SK-N-SH (cell line): ENCODE measurements at regions not wholly inside any gene's neighbourhood (a gene's known extent, or its start where the extent isn't known, plus 50 kb on each side); places are given as distances from the start of the nearest gene placed in this dataset.

Experiments used
- CTCF ChIA-PET: fragments of 300-600, 350-600 bp; formaldehyde crosslinking; extraction: SDS; loops from one replicate; lab custom pipeline; 2021; lab: Yijun Ruan, JAX
- POLR2A ChIA-PET: fragments of 350-600 bp; sonication (Branson Sonifier 250); formaldehyde crosslinking; extraction: SDS; loops from one replicate; lab custom pipeline; 2020; ENCODE audit warnings: antibody characterized with exemption, inconsistent platforms; lab: Yijun Ruan, JAX
- DNase-seq: peaks from one replicate; pipeline ENCODE4 v3.0.0; 2012
- H2AFZ ChIP-seq: fragments of 200-600 bp; sonication (generic); 2 replicates; pipeline ENCODE4 v1.8.1; 2016; ENCODE audit warnings: antibody characterized with exemption, mild to moderate bottlenecking, low read depth
- H3F3A ChIP-seq: fragments of 200-600 bp; sonication (generic); replicated peaks from 2 replicates; pipeline ENCODE3; 2016; ENCODE audit warnings: antibody characterized with exemption, mild to moderate bottlenecking; ENCODE audit not compliant: insufficient read depth
- H3K27ac ChIP-seq, 2 experiments: fragments of 200-500 bp in 1 of 2; fragments of 200-600 bp in 1 of 2; sonication (Bioruptor generic) in 1 of 2; sonication (generic), shearing (Covaris generic) in 1 of 2; 2 replicates each; pipeline versions ENCODE4 v1.5.1 to v1.6.1; 2014 to 2016; ENCODE audit warnings: low read depth in 2 of 2, inconsistent platforms in 1 of 2, low read length in 1 of 2, mild to moderate bottlenecking in 1 of 2, mixed read lengths in 1 of 2
- H3K27me3 ChIP-seq: fragments of 200-600 bp; sonication (generic), shearing (Covaris generic); 2 replicates; pipeline ENCODE4 v1.6.1; 2016; ENCODE audit warnings: mixed run types; ENCODE audit not compliant: insufficient read depth
- H3K36me3 ChIP-seq, 2 experiments: fragments of 200-500 bp in 1 of 2; fragments of 200-600 bp in 1 of 2; sonication (Bioruptor generic) in 1 of 2; sonication (generic) in 1 of 2; replicated peaks in 1 of 2; 2 replicates each; pipeline versions ENCODE3 to v1.5.1; 2014 to 2016; ENCODE audit warnings: low read length in 1 of 2, mild to moderate bottlenecking in 1 of 2; ENCODE audit not compliant: insufficient read depth in 2 of 2, control insufficient read depth in 1 of 2
- H3K4me1 ChIP-seq, 2 experiments: fragments of 200-500 bp in 1 of 2; fragments of 200-600 bp in 1 of 2; sonication (Bioruptor generic) in 1 of 2; sonication (generic), shearing (Covaris generic) in 1 of 2; 2 replicates each; pipeline versions ENCODE4 v1.5.1 to v1.6.1; 2014 to 2016; ENCODE audit warnings: low read depth in 1 of 2, low read length in 1 of 2, mixed run types in 1 of 2; ENCODE audit not compliant: insufficient read depth in 2 of 2, control insufficient read depth in 1 of 2
- H3K4me2 ChIP-seq: fragments of 200-600 bp; sonication (generic), shearing (Covaris generic); 2 replicates; pipeline ENCODE4 v1.6.1; 2017; ENCODE audit warnings: mixed run types
- H3K4me3 ChIP-seq, 2 experiments: fragments of 200-500 bp in 1 of 2; fragments of 200-600 bp in 1 of 2; sonication (Bioruptor generic) in 1 of 2; sonication (generic), shearing (Covaris generic) in 1 of 2; 2 replicates each; pipeline versions ENCODE4 v1.5.1 to v1.8.1; 2014 to 2016; ENCODE audit warnings: low read depth in 2 of 2, inconsistent platforms in 1 of 2, low read length in 1 of 2, mild to moderate bottlenecking in 1 of 2, mixed read lengths in 1 of 2, moderate library complexity in 1 of 2
- H3K79me2 ChIP-seq: fragments of 200-600 bp; sonication (generic); 2 replicates; pipeline ENCODE4 v1.8.1; 2017; ENCODE audit warnings: mild to moderate bottlenecking; ENCODE audit not compliant: insufficient read depth
- H3K9ac ChIP-seq: fragments of 200-600 bp; sonication (generic); 2 replicates; pipeline ENCODE4 v1.6.1; 2017; ENCODE audit warnings: mixed run types
- H3K9me2 ChIP-seq: fragments of 200-600 bp; sonication (generic); 2 replicates; pipeline ENCODE4 v1.6.1; 2017; ENCODE audit warnings: mixed run types
- H3K9me3 ChIP-seq: fragments of 200-600 bp; sonication (generic); 2 replicates; pipeline ENCODE4 v1.6.1; 2017; ENCODE audit warnings: mixed run types, mild to moderate bottlenecking, moderate library complexity
- H4K20me1 ChIP-seq: fragments of 200-600 bp; sonication (generic); 2 replicates; pipeline ENCODE4 v1.6.1; 2017; ENCODE audit warnings: mild to moderate bottlenecking, mixed run types; ENCODE audit not compliant: insufficient read depth
- FOSL2 ChIP-seq: IDR thresholded peaks from 2 replicates; pipeline ENCODE4 v1.4.0; 2012; ENCODE audit warnings: low read depth, mild to moderate bottlenecking, moderate library complexity, borderline replicate concordance
- GABPA ChIP-seq: IDR thresholded peaks from 2 replicates; pipeline ENCODE4 v1.4.0; 2012; ENCODE audit warnings: low read depth, mild to moderate bottlenecking
- JUND ChIP-seq: IDR thresholded peaks from 2 replicates; pipeline ENCODE4 v1.4.0; 2012
- NFIC ChIP-seq: IDR thresholded peaks from 2 replicates; pipeline ENCODE4 v1.4.0; 2012; ENCODE audit warnings: borderline replicate concordance
- POLR2AphosphoS5 ChIP-seq: IDR thresholded peaks from 2 replicates; pipeline ENCODE4 v1.6.1; 2012; ENCODE audit warnings: low read depth, low read length
- RCOR1 ChIP-seq: fragments of 150-350 bp; IDR thresholded peaks from 2 replicates; pipeline ENCODE4 v1.6.1; 2017; ENCODE audit warnings: antibody characterized with exemption, low read length
- RFX5 ChIP-seq: IDR thresholded peaks from 2 replicates; pipeline ENCODE4 v1.6.1; 2012; ENCODE audit warnings: mild to moderate bottlenecking, improper control_type of control experiment, low read length
- SIN3A ChIP-seq: IDR thresholded peaks from 2 replicates; pipeline ENCODE4 v1.6.1; 2012; ENCODE audit warnings: low read depth, mild to moderate bottlenecking, low read length, moderate library complexity, borderline replicate concordance
- TCF12 ChIP-seq: IDR thresholded peaks from 2 replicates; pipeline ENCODE4 v1.4.0; 2012
- USF1 ChIP-seq: IDR thresholded peaks from 2 replicates; pipeline ENCODE4 v1.4.0; 2012; ENCODE audit warnings: low read depth, borderline replicate concordance
- ZBTB33 ChIP-seq: IDR thresholded peaks from 2 replicates; pipeline ENCODE4 v1.4.0; 2012; ENCODE audit warnings: low read depth, borderline replicate concordance
- WGBS: methylation state at CpG from one replicate; pipeline ENCODE4 v1.1.6; 2017; ENCODE audit warnings: low lambda C conversion rate; 5-methylcytosine and 5-hydroxymethylcytosine counted together
- TF ChIP-seq, protein P1 (sequence below): fragments of 150-350 bp; IDR thresholded peaks from 2 replicates; pipeline ENCODE4 v1.6.1; 2017; ENCODE audit warnings: antibody characterized with exemption, low read length, low read depth, borderline replicate concordance
- TF ChIP-seq, protein P2 (sequence below): IDR thresholded peaks from 2 replicates; pipeline ENCODE4 v1.6.1; 2012; ENCODE audit warnings: mild to moderate bottlenecking, low read depth, low read length, moderate library complexity
- TF ChIP-seq, protein P3 (sequence below): fragments of 200-600 bp; sonication (generic); IDR thresholded peaks from 2 replicates; pipeline ENCODE4 v1.6.1; 2017; ENCODE audit warnings: antibody characterized with exemption, mild to moderate bottlenecking, moderate library complexity
- TF ChIP-seq, protein P4 (sequence below): fragments of 150-350 bp; IDR thresholded peaks from 2 replicates; pipeline ENCODE4 v1.6.1; 2016; ENCODE audit warnings: mild to moderate bottlenecking, low read depth, low read length
- TF ChIP-seq, protein P5 (sequence below): IDR thresholded peaks from 2 replicates; pipeline ENCODE4; 2012

- no peak overlapping the region for H3K9ac ChIP-seq
- H3K9me3 ChIP-seq: no peaks in the 10 kb centered on the region
- no peaks in the 10 kb centered on the region for H3K79me2 ChIP-seq
- H3K36me3 ChIP-seq: no peaks in the 10 kb centered on the region
- H3K9me2 ChIP-seq: no peaks in the 10 kb centered on the region
- H2AFZ ChIP-seq: no peak overlapping the region
- H3K4me2 ChIP-seq: no peak overlapping the region
- DNase-seq: no peak
- POLR2A ChIA-PET: no interaction called here
- no peak overlapping the region for H3K4me3 ChIP-seq
- H3F3A ChIP-seq: no peaks in the 10 kb centered on the region
- CTCF ChIA-PET: no interaction called here
- no peaks in the 10 kb centered on the region for H3K27me3 ChIP-seq
- H3K27ac ChIP-seq: no peak overlapping the region
- WGBS: 7% methylated on average over 2 of the region's 2 CpGs
- H4K20me1 ChIP-seq: no peaks in the 10 kb centered on the region
- H3K4me1 ChIP-seq: no peaks in the 10 kb centered on the region
- TF ChIP-seq GABPA: no peak
- no peak for TF ChIP-seq RCOR1
- TF ChIP-seq JUND: no peak
- TF ChIP-seq TCF12: no peak
- no peak for TF ChIP-seq RFX5
- no peak for TF ChIP-seq FOSL2
- TF ChIP-seq, protein P1, sequence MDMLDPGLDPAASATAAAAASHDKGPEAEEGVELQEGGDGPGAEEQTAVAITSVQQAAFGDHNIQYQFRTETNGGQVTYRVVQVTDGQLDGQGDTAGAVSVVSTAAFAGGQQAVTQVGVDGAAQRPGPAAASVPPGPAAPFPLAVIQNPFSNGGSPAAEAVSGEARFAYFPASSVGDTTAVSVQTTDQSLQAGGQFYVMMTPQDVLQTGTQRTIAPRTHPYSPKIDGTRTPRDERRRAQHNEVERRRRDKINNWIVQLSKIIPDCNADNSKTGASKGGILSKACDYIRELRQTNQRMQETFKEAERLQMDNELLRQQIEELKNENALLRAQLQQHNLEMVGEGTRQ: no peak
- TF ChIP-seq NFIC: no peak
- TF ChIP-seq POLR2AphosphoS5: no peak
- TF ChIP-seq, protein P2, sequence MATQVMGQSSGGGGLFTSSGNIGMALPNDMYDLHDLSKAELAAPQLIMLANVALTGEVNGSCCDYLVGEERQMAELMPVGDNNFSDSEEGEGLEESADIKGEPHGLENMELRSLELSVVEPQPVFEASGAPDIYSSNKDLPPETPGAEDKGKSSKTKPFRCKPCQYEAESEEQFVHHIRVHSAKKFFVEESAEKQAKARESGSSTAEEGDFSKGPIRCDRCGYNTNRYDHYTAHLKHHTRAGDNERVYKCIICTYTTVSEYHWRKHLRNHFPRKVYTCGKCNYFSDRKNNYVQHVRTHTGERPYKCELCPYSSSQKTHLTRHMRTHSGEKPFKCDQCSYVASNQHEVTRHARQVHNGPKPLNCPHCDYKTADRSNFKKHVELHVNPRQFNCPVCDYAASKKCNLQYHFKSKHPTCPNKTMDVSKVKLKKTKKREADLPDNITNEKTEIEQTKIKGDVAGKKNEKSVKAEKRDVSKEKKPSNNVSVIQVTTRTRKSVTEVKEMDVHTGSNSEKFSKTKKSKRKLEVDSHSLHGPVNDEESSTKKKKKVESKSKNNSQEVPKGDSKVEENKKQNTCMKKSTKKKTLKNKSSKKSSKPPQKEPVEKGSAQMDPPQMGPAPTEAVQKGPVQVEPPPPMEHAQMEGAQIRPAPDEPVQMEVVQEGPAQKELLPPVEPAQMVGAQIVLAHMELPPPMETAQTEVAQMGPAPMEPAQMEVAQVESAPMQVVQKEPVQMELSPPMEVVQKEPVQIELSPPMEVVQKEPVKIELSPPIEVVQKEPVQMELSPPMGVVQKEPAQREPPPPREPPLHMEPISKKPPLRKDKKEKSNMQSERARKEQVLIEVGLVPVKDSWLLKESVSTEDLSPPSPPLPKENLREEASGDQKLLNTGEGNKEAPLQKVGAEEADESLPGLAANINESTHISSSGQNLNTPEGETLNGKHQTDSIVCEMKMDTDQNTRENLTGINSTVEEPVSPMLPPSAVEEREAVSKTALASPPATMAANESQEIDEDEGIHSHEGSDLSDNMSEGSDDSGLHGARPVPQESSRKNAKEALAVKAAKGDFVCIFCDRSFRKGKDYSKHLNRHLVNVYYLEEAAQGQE: no peak
- TF ChIP-seq SIN3A: no peak
- TF ChIP-seq, protein P3, sequence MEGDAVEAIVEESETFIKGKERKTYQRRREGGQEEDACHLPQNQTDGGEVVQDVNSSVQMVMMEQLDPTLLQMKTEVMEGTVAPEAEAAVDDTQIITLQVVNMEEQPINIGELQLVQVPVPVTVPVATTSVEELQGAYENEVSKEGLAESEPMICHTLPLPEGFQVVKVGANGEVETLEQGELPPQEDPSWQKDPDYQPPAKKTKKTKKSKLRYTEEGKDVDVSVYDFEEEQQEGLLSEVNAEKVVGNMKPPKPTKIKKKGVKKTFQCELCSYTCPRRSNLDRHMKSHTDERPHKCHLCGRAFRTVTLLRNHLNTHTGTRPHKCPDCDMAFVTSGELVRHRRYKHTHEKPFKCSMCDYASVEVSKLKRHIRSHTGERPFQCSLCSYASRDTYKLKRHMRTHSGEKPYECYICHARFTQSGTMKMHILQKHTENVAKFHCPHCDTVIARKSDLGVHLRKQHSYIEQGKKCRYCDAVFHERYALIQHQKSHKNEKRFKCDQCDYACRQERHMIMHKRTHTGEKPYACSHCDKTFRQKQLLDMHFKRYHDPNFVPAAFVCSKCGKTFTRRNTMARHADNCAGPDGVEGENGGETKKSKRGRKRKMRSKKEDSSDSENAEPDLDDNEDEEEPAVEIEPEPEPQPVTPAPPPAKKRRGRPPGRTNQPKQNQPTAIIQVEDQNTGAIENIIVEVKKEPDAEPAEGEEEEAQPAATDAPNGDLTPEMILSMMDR: no peak
- TF ChIP-seq ZBTB33: no peak
- no peak for TF ChIP-seq USF1
- TF ChIP-seq, protein P4, sequence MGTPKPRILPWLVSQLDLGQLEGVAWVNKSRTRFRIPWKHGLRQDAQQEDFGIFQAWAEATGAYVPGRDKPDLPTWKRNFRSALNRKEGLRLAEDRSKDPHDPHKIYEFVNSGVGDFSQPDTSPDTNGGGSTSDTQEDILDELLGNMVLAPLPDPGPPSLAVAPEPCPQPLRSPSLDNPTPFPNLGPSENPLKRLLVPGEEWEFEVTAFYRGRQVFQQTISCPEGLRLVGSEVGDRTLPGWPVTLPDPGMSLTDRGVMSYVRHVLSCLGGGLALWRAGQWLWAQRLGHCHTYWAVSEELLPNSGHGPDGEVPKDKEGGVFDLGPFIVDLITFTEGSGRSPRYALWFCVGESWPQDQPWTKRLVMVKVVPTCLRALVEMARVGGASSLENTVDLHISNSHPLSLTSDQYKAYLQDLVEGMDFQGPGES: no peak
- TF ChIP-seq, protein P5, sequence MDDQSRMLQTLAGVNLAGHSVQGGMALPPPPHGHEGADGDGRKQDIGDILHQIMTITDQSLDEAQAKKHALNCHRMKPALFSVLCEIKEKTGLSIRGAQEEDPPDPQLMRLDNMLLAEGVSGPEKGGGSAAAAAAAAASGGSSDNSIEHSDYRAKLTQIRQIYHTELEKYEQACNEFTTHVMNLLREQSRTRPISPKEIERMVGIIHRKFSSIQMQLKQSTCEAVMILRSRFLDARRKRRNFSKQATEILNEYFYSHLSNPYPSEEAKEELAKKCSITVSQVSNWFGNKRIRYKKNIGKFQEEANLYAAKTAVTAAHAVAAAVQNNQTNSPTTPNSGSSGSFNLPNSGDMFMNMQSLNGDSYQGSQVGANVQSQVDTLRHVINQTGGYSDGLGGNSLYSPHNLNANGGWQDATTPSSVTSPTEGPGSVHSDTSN: no peak
Observed at GRCh38 chr4:34732176-34732950, 1512.0 kb downstream of the ARAP2 start.
